ENCODE measurements at regions not wholly inside any gene's neighbourhood (a gene's known extent, or its start where the extent isn't known, plus 50 kb on each side); places are given as distances from the start of the nearest gene placed in this dataset.

DNA sequence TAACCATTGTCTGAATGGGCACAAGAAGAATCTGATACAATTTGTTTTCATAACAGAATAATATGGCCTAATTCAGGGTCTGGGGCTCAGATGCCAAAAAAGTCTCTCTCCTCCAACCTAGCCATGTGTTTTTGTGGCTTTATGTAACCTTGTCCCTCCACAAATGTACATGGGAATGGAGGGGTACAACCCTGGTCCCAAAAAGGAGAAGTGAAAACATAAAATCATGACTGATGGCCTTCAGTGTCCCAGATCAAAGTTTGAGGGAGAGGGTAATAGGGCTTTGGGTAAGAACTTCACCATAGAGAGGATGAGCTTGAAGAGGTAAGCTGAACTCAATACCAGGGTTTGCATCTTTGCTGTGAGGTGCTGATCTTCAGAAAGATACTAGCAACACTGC, 136.3 kb upstream of the BACH2 start:
- TF ChIP-seq, protein P1, sequence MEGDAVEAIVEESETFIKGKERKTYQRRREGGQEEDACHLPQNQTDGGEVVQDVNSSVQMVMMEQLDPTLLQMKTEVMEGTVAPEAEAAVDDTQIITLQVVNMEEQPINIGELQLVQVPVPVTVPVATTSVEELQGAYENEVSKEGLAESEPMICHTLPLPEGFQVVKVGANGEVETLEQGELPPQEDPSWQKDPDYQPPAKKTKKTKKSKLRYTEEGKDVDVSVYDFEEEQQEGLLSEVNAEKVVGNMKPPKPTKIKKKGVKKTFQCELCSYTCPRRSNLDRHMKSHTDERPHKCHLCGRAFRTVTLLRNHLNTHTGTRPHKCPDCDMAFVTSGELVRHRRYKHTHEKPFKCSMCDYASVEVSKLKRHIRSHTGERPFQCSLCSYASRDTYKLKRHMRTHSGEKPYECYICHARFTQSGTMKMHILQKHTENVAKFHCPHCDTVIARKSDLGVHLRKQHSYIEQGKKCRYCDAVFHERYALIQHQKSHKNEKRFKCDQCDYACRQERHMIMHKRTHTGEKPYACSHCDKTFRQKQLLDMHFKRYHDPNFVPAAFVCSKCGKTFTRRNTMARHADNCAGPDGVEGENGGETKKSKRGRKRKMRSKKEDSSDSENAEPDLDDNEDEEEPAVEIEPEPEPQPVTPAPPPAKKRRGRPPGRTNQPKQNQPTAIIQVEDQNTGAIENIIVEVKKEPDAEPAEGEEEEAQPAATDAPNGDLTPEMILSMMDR (conservative IDR thresholded peaks at IDR 0.05) = no peak

DNA sequence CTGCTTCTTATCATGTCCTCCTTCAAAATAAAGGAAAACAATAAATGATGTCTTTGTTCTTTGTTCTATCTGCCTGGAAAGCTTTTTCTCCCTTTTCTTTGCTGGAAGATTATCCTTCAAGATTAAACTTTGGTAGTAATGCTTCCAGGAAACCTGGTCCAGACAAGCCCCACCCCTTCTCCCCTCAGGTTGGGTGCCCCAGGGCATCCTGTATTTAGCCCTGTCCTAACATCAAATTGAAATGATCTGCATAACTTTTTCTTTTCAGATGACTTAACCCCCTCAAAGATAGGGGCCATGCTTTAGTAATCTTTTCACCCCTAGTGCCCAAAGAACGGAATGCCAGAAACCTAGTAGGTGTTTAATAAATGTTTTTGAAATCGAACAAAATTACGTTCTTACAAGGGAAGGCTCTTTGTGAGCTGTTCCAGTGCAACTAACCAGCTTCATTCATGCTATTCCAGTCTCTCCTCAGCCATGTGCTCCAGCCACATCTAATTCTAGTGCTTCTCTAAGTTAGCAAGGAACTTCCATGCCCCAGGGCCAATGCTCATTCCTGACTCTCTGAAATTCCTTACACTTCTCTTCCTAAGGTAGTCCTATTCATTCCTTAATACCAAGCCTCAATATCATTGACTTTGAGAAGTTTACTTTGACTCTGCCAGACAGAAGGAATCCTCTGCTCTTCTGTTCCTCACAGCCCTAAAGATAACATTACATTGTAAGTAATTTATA, 135.6 kb upstream of the BACH2 start:
- TF ChIP-seq, protein P1 (conservative IDR thresholded peaks at IDR 0.05) = no peak
- H3K27ac ChIP-seq = no peak overlapping the region

More for the DNA sequence above, 136.3 kb upstream of the BACH2 start:
- no peak overlapping the region for H3K27ac ChIP-seq

DNA sequence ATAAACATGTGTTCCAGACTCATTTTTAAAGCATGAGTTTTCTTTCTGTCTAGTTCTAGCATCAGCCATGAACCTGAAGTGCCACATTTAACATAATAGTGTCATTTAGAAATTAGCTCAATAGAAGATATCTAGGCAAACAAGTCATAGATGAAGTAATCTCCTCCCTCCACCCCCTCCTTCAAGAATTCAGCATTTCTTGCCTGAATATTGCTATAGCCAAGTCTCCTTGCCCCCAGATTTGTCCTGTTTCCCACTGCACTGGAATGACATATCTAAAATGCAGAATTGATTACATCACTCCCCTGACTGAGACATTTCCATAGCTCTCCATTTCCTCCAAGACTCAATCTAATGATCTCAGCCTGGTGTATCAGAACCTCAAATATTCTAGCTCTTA, 134.9 kb upstream of the BACH2 start:
- TF ChIP-seq, protein P1 (conservative IDR thresholded peaks at IDR 0.05) = no peak
- H3K27ac ChIP-seq = no peak overlapping the region

DNA sequence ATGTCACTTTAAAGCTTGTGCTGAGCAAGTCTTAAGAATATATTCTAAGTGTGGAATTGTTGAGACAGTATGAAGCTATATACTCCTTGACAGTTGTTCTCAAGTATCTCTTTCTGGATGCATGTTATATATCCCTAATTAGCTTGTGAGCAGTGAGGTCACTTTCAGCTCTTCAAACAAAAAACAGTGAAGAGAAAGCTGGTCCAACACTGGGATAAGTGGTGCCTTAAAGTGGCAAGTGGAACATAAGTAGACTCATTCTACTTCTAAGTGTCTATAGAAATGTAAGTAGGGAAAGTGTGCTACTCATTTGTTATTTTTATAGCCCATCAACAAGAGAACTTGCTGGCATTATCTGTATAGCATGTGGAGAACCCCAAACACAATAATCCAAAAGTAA, 133.1 kb upstream of the BACH2 start:
- TF ChIP-seq, protein P1 (conservative IDR thresholded peaks at IDR 0.05) = no peak
- no peak overlapping the region for H3K27ac ChIP-seq

DNA sequence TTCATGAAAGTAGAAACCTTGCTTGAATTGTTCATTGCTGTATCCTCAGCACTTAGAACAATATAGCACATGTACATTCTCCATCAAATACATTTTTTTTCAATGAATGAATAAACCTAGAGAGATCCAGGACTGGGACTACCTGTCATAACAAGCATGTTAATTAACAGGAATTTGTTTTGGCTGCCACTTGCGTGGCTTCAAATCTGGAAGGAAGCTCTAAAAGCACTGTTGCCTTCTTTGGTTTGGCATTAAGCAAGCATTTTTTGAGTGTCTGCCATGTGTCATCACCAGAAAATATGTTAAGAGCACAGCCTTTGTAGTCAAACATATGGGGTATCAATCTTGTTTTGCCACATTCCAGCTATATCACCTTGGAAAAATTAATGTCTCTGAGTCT, 131.9 kb upstream of the BACH2 start:
- H3K27ac ChIP-seq = no peak overlapping the region
- TF ChIP-seq, protein P1 (conservative IDR thresholded peaks at IDR 0.05) = no peak

DNA sequence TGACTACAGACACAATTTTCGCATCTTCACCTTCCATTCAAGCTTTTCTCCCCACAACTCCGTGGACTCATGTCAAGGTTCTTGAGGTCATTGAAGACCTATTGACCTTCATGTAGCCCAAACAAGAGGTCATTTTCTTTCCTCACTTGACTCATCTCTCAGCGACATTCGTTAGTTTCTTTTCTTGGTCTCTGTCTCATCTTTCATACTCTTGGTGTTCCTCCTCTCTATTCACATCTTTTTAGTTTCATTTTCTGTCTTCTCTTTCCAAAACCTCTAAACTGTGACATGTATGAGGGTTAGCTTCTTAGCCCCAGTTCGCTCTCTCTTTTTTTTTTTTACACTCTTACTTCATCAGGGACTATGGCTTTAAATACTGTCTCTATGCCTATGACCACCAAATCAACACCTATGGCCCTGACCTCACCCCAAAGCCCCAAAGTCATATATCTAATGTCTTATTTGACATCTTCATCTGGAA, 128.6 kb upstream of the BACH2 start:
- TF ChIP-seq, protein P1 (conservative IDR thresholded peaks at IDR 0.05) = no peak
- H3K27ac ChIP-seq = no peak overlapping the region

DNA sequence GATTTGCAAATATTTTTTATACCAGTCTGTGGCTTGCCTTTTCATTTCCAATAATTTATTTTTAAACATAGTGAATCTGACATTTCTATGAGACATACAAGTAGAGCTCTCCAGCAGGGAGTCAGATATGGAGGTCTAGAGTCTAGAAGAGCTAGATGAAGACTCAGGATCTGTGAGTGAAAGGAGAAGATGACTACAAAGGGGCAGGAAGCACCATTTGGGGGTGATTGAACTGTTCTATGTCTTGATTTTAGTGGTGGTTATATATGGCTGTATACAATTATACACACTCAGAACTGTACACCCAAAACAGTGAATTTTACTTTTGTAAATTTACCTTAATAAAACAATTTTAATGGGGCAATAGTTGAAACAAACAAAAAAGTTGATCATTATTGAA, 127.9 kb upstream of the BACH2 start:
- H3K27ac ChIP-seq = no peak overlapping the region
- TF ChIP-seq, protein P1 (conservative IDR thresholded peaks at IDR 0.05) = no peak

Data from VCaP (cell line).